HL-60 (cell line): ENCODE measurements at regions not wholly inside any gene's neighbourhood (a gene's known extent, or its start where the extent isn't known, plus 50 kb on each side); places are given as distances from the start of the nearest gene placed in this dataset.

Experiments
- DNase-seq, 2 experiments: peaks; one replicate each; pipeline ENCODE4 v3.0.0-alpha.2; 2010 to 2020; ENCODE audit warnings: low read depth in 1 of 2, low spot score in 1 of 2
- H3K27ac ChIP-seq: fragments of 250-450 bp; sonication (Bioruptor Pico); replicated peaks from 2 replicates; pipeline ENCODE4 v1.5.1; 2020; ENCODE audit warnings: mild to moderate bottlenecking, moderate library complexity
- H3K27me3 ChIP-seq: fragments of 250-450 bp; sonication (Bioruptor Pico); 2 replicates; pipeline ENCODE4 v1.5.1; 2021; ENCODE audit warnings: mild to moderate bottlenecking, moderate library complexity; ENCODE audit not compliant: insufficient read depth, poor library complexity, severe bottlenecking
- H3K4me3 ChIP-seq: replicated peaks from 2 replicates; pipeline ENCODE4 v1.5.1; 2011; ENCODE audit warnings: mild to moderate bottlenecking, control low read depth, low read length; ENCODE audit not compliant: insufficient read depth
- CTCF ChIP-seq: IDR thresholded peaks from one replicate; pipeline ENCODE4 v1.5.1; 2011; ENCODE audit warnings: low read length, control low read depth, inconsistent platforms; ENCODE audit not compliant: insufficient read depth
- GABPA ChIP-seq: IDR thresholded peaks from 2 replicates; pipeline ENCODE4 v1.6.1; 2012; ENCODE audit warnings: low read depth
- POLR2AphosphoS5 ChIP-seq: IDR thresholded peaks from 2 replicates; pipeline ENCODE4 v1.6.1; 2012; ENCODE audit warnings: low read depth
- REST ChIP-seq: IDR thresholded peaks from 2 replicates; pipeline ENCODE4 v1.6.1; 2012; ENCODE audit warnings: low read depth; ENCODE audit not compliant: insufficient replicate concordance
- SPI1 ChIP-seq: IDR thresholded peaks from 2 replicates; pipeline ENCODE4 v1.6.1; 2012; ENCODE audit warnings: low read depth, mild to moderate bottlenecking, borderline replicate concordance

GRCh38 chr19:46967578-46968032, 52.0 kb upstream of the NPAS1 start:
- no peak for TF ChIP-seq GABPA
- TF ChIP-seq SPI1: no peak
- TF ChIP-seq REST: no peak
- no peak for TF ChIP-seq POLR2AphosphoS5
- TF ChIP-seq CTCF: no peak
- no peak for DNase-seq
- no peaks in the 10 kb centered on the region for H3K27me3 ChIP-seq
- no peak overlapping the region for H3K27ac ChIP-seq
- H3K4me3 ChIP-seq: no peak overlapping the region
